Renal cortex interstitium (tissue), 11 donors: ENCODE measurements at regions not wholly inside any gene's neighbourhood (a gene's known extent, or its start where the extent isn't known, plus 50 kb on each side); places are given as distances from the start of the nearest gene placed in this dataset.
"Not testable (repeated sequence)": the region's sequence is repeated elsewhere in the genome, so short reads cannot be mapped to it uniquely, and the experiment has no call there.

Experiments
- DNase-seq, 11 donors: peaks; one replicate each; pipeline ENCODE4 v3.0.0-alpha.2; 2013; ENCODE audit warnings: low read depth in 9 of 11, low spot score in 4 of 11; ENCODE audit errors: extremely low read depth in 1 of 11

DNA sequence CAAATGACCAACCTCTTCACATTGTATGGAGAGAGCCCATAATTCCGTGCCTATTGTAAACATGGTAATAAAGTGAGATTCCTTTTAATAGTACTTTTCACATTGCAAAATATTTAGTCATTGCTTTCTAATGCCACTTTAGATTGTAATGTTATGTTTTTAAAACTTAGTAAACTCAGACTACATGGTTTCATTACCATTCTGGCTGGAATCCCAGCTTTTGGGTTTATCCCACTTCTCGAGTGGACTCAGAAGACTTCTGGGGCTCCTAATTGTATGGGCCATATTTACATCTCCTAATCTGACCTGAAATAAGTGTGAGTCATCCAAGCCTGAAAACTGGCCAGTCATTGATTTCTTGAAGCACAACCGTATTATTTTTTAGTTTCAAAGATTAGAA lies 217.6 kb downstream of the CAAP1 start:
- no peak for DNase-seq

GRCh38 chr9:26673261-26673660 lies 219.3 kb downstream of the CAAP1 start:
- DNase-seq = peak in 2 of 11 donors; percentile 14 to 28

- no peak for DNase-seq
These were observed 222.6 kb downstream of the CAAP1 start for GRCh38 chr9:26669701-26670670.

- DNase-seq = no peak
These were observed 224.7 kb downstream of the CAAP1 start for GRCh38 chr9:26667882-26668281.

GRCh38 chr9:26665666-26666065 lies 226.9 kb downstream of the CAAP1 start:
- DNase-seq = no peak

DNA sequence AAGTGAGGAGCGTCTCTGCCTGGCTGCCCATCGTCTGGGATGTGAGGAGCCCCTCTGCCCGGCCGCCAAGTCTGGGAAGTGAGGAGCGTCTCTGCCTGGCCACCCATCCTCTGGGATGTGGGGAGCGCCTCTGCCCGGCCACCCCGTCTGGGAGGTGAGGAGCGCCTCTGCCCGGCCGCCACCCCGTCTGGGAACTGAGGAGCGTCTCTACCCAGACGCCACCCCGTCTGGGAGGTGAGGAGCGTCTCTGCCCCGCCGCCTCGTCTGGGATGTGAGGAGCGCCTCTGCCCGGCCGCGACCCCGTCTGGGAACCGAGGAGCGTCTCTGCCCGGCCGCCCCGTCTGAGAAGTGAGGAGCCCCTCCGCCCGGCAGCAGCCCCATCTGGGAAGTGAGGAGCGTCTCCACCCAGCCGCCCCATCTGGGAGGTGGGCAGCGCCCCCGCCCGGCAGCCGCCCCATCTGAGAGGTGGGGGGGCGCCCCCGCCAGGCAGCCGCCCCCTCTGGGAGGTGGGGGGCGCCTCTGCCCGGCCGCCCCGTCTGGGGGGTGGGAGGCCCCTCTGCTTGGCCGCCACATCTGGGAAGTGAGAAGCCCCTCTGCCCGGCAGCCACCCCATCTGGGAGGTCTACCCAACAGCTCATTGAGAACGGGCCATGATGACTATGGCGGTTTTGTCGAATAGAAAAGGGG lies 228.4 kb downstream of the CAAP1 start:
- not testable (repeated sequence) for DNase-seq

GRCh38 chr9:26662476-26662875 lies 230.1 kb downstream of the CAAP1 start:
- DNase-seq = no peak

GRCh38 chr9:26658476-26658875 lies 234.1 kb downstream of the CAAP1 start:
- no peak for DNase-seq

GRCh38 chr9:26657958-26658357 lies 234.6 kb downstream of the CAAP1 start:
- no peak for DNase-seq

- peak in 1 of 11 donors; percentile 17 for DNase-seq
These were observed 236.4 kb downstream of the CAAP1 start for GRCh38 chr9:26656003-26656870.

DNA sequence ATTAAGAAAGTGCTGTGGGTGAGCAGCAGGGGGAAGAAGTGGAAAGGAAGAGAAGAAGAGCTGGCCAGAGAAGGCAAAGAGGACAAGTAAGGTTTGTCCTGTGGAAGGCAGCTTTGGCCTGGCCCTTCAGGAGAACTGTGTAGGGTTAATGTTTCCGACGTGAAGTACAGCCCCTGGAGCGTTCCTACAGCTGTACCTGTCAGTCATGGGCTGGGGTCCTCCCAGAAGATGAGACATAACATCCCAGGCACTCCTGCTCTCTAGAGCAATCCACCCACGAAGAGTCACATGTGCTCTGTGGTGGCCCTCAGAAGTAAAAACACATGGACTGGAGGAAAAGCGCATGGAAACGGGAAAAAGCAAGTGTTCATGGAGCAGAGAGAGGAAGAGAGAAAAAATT lies 237.4 kb downstream of the CAAP1 start:
- DNase-seq = no peak

- no peak for DNase-seq
These were observed 242.3 kb downstream of the CAAP1 start for GRCh38 chr9:26650325-26650724.

DNA sequence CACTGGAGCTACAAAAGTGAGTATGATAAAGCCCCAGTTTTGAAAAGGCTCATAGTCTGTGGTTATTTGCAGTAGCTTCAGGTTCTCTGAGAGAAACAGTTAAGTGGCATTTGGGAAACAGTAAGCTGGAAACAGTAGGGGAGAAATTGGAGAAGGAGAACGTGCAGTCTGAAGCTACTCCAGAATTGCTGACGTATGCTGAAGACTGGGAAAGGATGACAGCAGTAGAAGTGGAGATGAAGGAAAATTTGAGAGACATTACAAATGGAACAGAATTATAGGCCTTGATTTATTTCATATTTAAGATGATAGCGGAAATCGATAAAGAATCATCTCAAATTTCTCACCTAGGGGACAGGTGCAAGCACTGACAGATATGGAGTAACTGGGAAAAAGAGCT lies 248.8 kb downstream of the CAAP1 start:
- no peak for DNase-seq

- DNase-seq = no peak
These were observed 252.8 kb downstream of the CAAP1 start for GRCh38 chr9:26639761-26640160.

DNA sequence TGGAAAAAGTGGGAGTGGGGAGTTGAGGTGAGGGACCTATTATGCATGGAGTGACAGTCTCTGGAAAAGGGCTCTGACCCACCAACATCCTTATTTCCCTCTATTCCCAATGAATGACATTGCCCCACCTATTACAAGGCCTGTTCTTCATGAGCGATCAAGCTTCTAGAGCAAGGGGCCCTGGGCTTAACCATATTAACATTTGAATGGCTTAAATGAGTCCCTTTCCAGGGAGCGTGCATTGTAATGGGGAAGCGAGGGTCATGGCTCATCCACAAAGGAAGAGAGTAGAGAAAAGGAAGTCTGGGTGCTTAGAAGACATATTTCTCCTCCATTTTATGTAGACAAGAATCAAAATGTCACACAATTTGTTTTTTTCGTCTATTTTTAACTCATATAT lies 255.5 kb downstream of the CAAP1 start:
- no peak for DNase-seq

DNA sequence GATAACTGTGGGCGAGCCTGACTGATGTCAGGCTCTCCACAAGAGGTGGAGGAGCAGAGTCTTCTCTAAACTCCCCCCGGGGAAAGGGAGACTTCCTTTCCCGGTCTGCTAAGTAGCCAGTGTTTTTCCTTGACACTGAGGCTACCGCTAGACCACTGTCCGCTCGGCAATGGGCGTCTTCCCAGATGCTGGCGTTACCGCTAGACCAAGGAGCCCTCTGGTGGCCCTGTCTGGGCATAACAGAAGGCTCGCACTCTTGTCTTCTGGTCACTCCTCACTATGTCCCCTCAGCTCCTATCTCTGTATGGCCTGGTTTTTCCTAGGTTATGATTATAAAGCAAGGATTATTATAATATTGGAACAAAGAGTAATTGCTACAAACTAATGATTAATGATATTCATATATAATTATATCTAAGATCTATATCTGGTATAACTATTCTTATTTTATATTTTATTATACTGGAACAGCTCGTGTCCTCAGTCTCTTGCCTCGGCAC lies 278.7 kb downstream of the CAAP1 start:
- not testable (repeated sequence) for DNase-seq

GRCh38 chr9:26612211-26612610 lies 280.4 kb downstream of the CAAP1 start:
- no peak for DNase-seq

DNA sequence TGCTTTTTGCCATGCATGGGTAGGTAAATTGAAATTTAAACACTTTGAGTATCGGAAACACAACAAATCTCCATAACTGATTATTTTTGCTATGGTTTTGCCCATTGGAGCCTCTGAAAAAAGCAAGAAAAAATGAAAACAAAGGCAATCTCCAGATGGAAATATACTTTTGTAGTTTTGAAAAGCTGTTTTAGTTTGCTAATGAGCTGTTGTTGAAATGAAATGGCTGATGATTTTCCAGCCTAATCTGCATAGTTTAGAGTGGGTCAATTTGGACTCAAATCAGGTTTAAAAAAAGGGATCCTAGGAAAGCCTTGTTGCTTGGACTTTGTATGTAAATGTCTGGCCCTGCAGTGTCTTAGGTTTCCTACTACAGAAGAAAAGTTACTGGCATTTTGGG lies 285.8 kb downstream of the CAAP1 start:
- DNase-seq = no peak

- DNase-seq = no peak
These were observed 287.2 kb downstream of the CAAP1 start for GRCh38 chr9:26605367-26605766.
